Femur (tissue), 1 donor: ENCODE measurements at regions not wholly inside any gene's neighbourhood (a gene's known extent, or its start where the extent isn't known, plus 50 kb on each side); places are given as distances from the start of the nearest gene placed in this dataset.
A peak's percentile ranks its signal among the peaks of the same experiment; 100 is the strongest.

ENCODE experiments used
- DNase-seq: peaks from one replicate; pipeline ENCODE4 v3.0.0-alpha.2; 2017

- DNase-seq = no peak
Observed at GRCh38 chr1:55507578-55507931, 292.4 kb upstream of the USP24 start.

GRCh38 chr1:55506740-55507577, 291.8 kb upstream of the USP24 start:
- no peak for DNase-seq

- DNase-seq = no peak
Observed at GRCh38 chr1:55505326-55505725, 290.2 kb upstream of the USP24 start.

- no peak for DNase-seq
Observed at GRCh38 chr1:55504306-55504731, 289.2 kb upstream of the USP24 start.

GRCh38 chr1:55503663-55504305, 288.6 kb upstream of the USP24 start:
- DNase-seq = no peak

- DNase-seq = no peak
Observed at GRCh38 chr1:55500601-55501000, 285.4 kb upstream of the USP24 start.

GRCh38 chr1:55490547-55490946, 275.4 kb upstream of the USP24 start:
- no peak for DNase-seq

GRCh38 chr1:55484173-55484572, 269.0 kb upstream of the USP24 start:
- DNase-seq = no peak

GRCh38 chr1:55483523-55483922, 268.4 kb upstream of the USP24 start:
- DNase-seq = no peak

- DNase-seq = no peak
Observed at GRCh38 chr1:55481634-55482033, 266.5 kb upstream of the USP24 start.

- DNase-seq = no peak
Observed at GRCh38 chr1:55480029-55480795, 265.0 kb upstream of the USP24 start.

- no peak for DNase-seq
Observed at GRCh38 chr1:55478742-55479141, 263.6 kb upstream of the USP24 start.

GRCh38 chr1:55477953-55478352, 262.8 kb upstream of the USP24 start:
- DNase-seq = no peak

- DNase-seq = no peak
Observed at GRCh38 chr1:55476445-55477015, 261.4 kb upstream of the USP24 start.

- no peak for DNase-seq
Observed at GRCh38 chr1:55474168-55474786, 259.1 kb upstream of the USP24 start.

- DNase-seq = no peak
Observed at GRCh38 chr1:55473661-55474060, 258.5 kb upstream of the USP24 start.

- no peak for DNase-seq
Observed at GRCh38 chr1:55472784-55473183, 257.6 kb upstream of the USP24 start.

GRCh38 chr1:55472115-55472514, 257.0 kb upstream of the USP24 start:
- DNase-seq = no peak

GRCh38 chr1:55468142-55468795, 253.1 kb upstream of the USP24 start:
- peak; percentile 54 for DNase-seq

GRCh38 chr1:55466921-55467320, 251.8 kb upstream of the USP24 start:
- no peak for DNase-seq

GRCh38 chr1:55466373-55466772, 251.2 kb upstream of the USP24 start:
- no peak for DNase-seq

GRCh38 chr1:55464550-55464949, 249.4 kb upstream of the USP24 start:
- no peak for DNase-seq
